ENCODE measurements at regions not wholly inside any gene's neighbourhood (a gene's known extent, or its start where the extent isn't known, plus 50 kb on each side); places are given as distances from the start of the nearest gene placed in this dataset.

DNA sequence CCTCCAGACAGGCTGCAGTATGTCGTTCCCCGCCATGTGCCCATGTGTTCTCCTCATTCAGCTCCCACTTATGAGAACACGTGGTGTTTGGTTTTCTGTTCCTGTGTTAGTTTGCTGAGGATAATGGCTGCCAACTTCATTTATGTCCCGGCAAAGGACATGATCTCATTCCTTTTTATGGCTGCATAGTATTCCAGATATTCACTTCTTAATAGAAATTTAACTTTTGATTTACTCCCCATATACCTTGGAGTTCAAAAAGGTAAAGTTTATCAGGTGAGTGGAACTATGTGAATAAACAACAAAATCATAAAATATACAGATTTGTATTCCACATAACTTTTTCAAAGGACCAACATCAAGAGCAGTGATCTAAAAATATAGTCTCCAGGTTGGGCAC lies 372.6 kb downstream of the STK39 start:
- DNase-seq: no peak
- H3K27me3 ChIP-seq (replicated peaks): no peaks in the 10 kb centered on the region
- no peak overlapping the region for H3K27ac ChIP-seq
- H3K36me3 ChIP-seq (replicated peaks): no peaks in the 10 kb centered on the region
- in situ Hi-C loops (cut with HindIII; ENCODE audit: low pct_ligation_motif_present, low sequenced_read_pairs): no loop called here
- no peak overlapping the region for H3K4me3 ChIP-seq (ENCODE audit: low read depth, low read length)
- TF ChIP-seq, protein P1, sequence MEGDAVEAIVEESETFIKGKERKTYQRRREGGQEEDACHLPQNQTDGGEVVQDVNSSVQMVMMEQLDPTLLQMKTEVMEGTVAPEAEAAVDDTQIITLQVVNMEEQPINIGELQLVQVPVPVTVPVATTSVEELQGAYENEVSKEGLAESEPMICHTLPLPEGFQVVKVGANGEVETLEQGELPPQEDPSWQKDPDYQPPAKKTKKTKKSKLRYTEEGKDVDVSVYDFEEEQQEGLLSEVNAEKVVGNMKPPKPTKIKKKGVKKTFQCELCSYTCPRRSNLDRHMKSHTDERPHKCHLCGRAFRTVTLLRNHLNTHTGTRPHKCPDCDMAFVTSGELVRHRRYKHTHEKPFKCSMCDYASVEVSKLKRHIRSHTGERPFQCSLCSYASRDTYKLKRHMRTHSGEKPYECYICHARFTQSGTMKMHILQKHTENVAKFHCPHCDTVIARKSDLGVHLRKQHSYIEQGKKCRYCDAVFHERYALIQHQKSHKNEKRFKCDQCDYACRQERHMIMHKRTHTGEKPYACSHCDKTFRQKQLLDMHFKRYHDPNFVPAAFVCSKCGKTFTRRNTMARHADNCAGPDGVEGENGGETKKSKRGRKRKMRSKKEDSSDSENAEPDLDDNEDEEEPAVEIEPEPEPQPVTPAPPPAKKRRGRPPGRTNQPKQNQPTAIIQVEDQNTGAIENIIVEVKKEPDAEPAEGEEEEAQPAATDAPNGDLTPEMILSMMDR (IDR thresholded peaks at IDR 0.05; ENCODE audit: low read depth, low read length, missing control alignments): no peak

DNA sequence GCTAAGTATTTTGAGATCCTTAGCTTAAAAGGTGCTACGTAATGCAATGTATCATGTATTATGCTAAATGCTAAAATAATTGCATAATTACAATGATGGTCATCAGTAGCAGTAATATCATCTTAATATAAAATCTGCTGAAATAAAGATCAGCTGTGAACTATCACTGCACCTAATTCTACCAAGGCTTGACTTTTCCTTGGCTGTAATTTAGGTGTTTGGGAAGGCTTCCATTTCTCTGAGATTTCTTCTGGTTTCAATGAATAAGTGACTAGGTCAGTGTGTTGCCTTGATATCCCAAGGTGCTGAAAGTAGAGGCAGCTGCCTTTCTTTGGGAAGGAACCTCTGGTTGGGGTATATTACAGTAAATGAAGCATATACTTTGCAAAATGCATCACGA lies 376.1 kb downstream of the STK39 start:
- TF ChIP-seq, protein P1 (IDR thresholded peaks at IDR 0.05; ENCODE audit: low read depth, low read length, missing control alignments): no peak
- no peak for DNase-seq
- no peak overlapping the region for H3K4me3 ChIP-seq (ENCODE audit: low read depth, low read length)

DNA sequence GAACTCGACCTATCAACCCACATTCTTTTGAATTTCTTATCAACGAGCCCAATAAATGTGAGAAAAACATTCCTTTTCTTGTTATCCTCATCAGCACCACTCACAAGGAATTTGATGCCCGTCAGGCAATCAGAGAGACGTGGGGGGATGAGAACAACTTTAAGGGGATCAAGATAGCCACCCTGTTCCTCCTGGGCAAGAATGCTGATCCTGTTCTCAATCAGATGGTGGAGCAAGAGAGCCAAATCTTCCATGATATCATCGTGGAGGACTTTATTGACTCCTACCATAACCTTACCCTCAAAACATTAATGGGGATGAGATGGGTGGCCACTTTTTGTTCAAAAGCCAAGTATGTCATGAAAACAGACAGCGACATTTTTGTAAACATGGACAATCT lies 378.2 kb downstream of the STK39 start:
- no peak for DNase-seq
- Histone ChIP-seq H3K4me3 (ENCODE audit: low read depth, low read length) (no peak overlapping the region), H3K36me3 (replicated peaks) (no peaks in the 10 kb centered on the region), H3K27me3 (replicated peaks) (no peaks in the 10 kb centered on the region), H3K27ac (no peak overlapping the region)
- in situ Hi-C loops (cut with HindIII; ENCODE audit: low pct_ligation_motif_present, low sequenced_read_pairs): no loop called here
- TF ChIP-seq, protein P1 (IDR thresholded peaks at IDR 0.05; ENCODE audit: low read depth, low read length, missing control alignments): no peak

More for the DNA sequence above, 376.1 kb downstream of the STK39 start:
- no peak overlapping the region for H3K27ac ChIP-seq
- H3K27me3 ChIP-seq (replicated peaks): no peaks in the 10 kb centered on the region
- in situ Hi-C loops (cut with HindIII; ENCODE audit: low pct_ligation_motif_present, low sequenced_read_pairs): no loop called here
- no peaks in the 10 kb centered on the region for H3K36me3 ChIP-seq (replicated peaks)

DNA sequence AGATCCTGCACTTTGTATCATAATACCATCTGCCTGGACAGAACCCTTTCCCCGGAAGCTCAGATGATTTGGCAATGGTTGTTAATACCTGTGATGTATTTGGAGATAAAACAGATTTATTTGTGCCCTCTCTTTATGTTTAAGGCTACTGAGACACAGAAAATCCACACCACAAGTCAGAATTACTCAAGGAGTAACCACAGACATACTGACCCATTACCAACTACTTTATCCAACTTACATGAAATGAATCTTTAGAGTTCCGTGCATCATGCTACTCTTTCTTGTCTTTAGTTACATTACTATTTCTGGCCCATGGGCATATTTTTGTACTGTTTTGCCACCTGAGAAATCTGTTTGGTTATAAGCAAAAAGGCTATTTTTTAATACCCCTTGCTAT lies 384.0 kb downstream of the STK39 start:
- in situ Hi-C loops (cut with HindIII; ENCODE audit: low pct_ligation_motif_present, low sequenced_read_pairs): no loop called here
- H3K27me3 ChIP-seq (replicated peaks): no peaks in the 10 kb centered on the region
- no peaks in the 10 kb centered on the region for H3K36me3 ChIP-seq (replicated peaks)
- H3K4me3 ChIP-seq (ENCODE audit: low read depth, low read length): no peak overlapping the region
- TF ChIP-seq, protein P1 (IDR thresholded peaks at IDR 0.05; ENCODE audit: low read depth, low read length, missing control alignments): no peak
- H3K27ac ChIP-seq: no peak overlapping the region
- DNase-seq: no peak

DNA sequence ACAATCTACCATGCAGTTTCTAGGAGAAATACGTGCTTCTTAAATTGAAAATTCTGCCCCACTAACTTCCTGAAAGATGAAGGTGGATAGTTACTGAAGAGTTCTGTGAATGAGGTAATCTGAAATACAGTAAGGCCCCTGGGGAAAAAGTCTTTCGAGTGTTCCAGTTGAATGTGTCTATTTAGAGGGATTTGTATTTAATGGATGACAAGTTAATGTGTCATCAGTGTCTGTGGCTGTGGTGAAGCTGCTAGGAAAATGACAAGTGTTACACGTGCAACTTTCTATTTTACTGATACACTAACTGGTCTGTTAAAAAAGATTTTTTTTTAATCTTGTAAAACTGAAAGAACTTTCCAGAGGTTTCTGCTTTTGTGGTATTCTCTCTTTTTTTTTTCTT lies 384.6 kb downstream of the STK39 start:
- no peaks in the 10 kb centered on the region for H3K27me3 ChIP-seq (replicated peaks)
- in situ Hi-C loops (cut with HindIII; ENCODE audit: low pct_ligation_motif_present, low sequenced_read_pairs): no loop called here
- peak; percentile 26 for DNase-seq
- H3K4me3 ChIP-seq (ENCODE audit: low read depth, low read length): no peak overlapping the region
- no peak overlapping the region for H3K27ac ChIP-seq
- TF ChIP-seq, protein P1 (IDR thresholded peaks at IDR 0.05; ENCODE audit: low read depth, low read length, missing control alignments): no peak
- H3K36me3 ChIP-seq (replicated peaks): no peaks in the 10 kb centered on the region

DNA sequence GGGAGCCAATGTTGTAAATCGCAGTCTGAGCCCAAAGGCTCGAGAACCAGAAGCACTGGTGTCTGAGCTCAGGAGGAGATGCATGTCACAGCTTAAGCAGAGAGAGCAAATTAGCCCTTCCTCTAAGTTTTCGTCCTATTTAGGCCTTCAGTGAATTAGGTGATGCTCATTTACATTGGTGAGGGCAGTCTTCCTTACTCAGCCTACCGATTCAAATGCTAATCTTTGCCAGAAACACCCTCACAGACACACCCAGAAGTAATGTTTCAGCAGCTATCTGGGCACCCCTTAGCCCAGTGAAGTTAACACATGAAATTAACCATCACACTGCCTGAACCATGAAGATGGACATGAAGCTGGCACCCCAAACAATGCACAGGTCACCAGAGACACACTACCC lies 385.1 kb downstream of the STK39 start:
- no peak overlapping the region for H3K4me3 ChIP-seq (ENCODE audit: low read depth, low read length)
- no peak for DNase-seq
- in situ Hi-C loops (cut with HindIII; ENCODE audit: low pct_ligation_motif_present, low sequenced_read_pairs): no loop called here
- no peaks in the 10 kb centered on the region for H3K27me3 ChIP-seq (replicated peaks)
- H3K36me3 ChIP-seq (replicated peaks): no peaks in the 10 kb centered on the region
- TF ChIP-seq, protein P1 (IDR thresholded peaks at IDR 0.05; ENCODE audit: low read depth, low read length, missing control alignments): no peak
- no peak overlapping the region for H3K27ac ChIP-seq
